Liver (tissue), 8 donors: ENCODE measurements at regions not wholly inside any gene's neighbourhood (a gene's known extent, or its start where the extent isn't known, plus 50 kb on each side); places are given as distances from the start of the nearest gene placed in this dataset.

Experiments
- DNase-seq: peaks from one replicate; pipeline ENCODE4 v3.0.0-alpha.2; 2017; ENCODE audit warnings: low spot score
- H3K27ac ChIP-seq, 2 donors: one replicate each; pipeline ENCODE4 v1.7.0; 2013; ENCODE audit warnings: inconsistent platforms in 2 of 2, low read length in 2 of 2, control low read depth in 1 of 2, low read depth in 1 of 2, mild to moderate bottlenecking in 1 of 2
- H3K27me3 ChIP-seq, 4 donors: one replicate each; pipeline versions ENCODE4 v1.6.1 to v1.7.0; 2013; ENCODE audit warnings: low read length in 3 of 4, inconsistent platforms in 1 of 4, mild to moderate bottlenecking in 1 of 4, moderate library complexity in 1 of 4; ENCODE audit not compliant: control insufficient read depth in 4 of 4, insufficient read depth in 4 of 4
- H3K36me3 ChIP-seq, 4 donors: one replicate each; pipeline versions ENCODE4 v1.6.1 to v1.7.0; 2013; ENCODE audit warnings: low read length in 3 of 4, mild to moderate bottlenecking in 3 of 4, low read depth in 1 of 4, moderate library complexity in 1 of 4; ENCODE audit not compliant: control insufficient read depth in 4 of 4, insufficient read depth in 3 of 4
- H3K4me1 ChIP-seq, 4 donors: one replicate each; pipeline versions ENCODE4 v1.6.1 to v1.7.0; 2013; ENCODE audit warnings: low read length in 3 of 4, mild to moderate bottlenecking in 3 of 4, moderate library complexity in 1 of 4; ENCODE audit not compliant: control insufficient read depth in 4 of 4, insufficient read depth in 4 of 4
- H3K4me3 ChIP-seq, 3 donors: one replicate each; pipeline versions ENCODE4 v1.6.1 to v1.7.0; 2013; ENCODE audit warnings: low read length in 3 of 3, control low read depth in 1 of 3, low read depth in 1 of 3, mild to moderate bottlenecking in 1 of 3
- H3K9ac ChIP-seq, 2 donors: one replicate each; pipeline ENCODE4 v1.7.0; 2013; ENCODE audit warnings: low read length in 2 of 2, mild to moderate bottlenecking in 2 of 2, moderate library complexity in 2 of 2, control low read depth in 1 of 2, low read depth in 1 of 2
- H3K9me3 ChIP-seq, 4 donors: one replicate each; pipeline versions ENCODE4 v1.6.1 to v1.7.0; 2013; ENCODE audit warnings: low read length in 3 of 4; ENCODE audit not compliant: control insufficient read depth in 4 of 4
- CTCF ChIP-seq: fragments of 150-350 bp; IDR thresholded peaks from 2 replicates; pipeline ENCODE4 v1.5.1; 2017; ENCODE audit warnings: improper control_type of control experiment, low read depth, low read length; ENCODE audit not compliant: missing input control
- FOXA1 ChIP-seq: IDR thresholded peaks from 2 replicates; pipeline ENCODE4 v1.6.1; 2016; ENCODE audit warnings: antibody characterized with exemption
- GABPA ChIP-seq, 2 donors: IDR thresholded peaks in 1 of 2; conservative IDR thresholded peaks in 1 of 2; 2 replicates each; pipeline ENCODE4 v1.6.1; 2016; ENCODE audit warnings: antibody characterized with exemption in 2 of 2, mild to moderate bottlenecking in 1 of 2, moderate library complexity in 1 of 2
- HNF4A ChIP-seq, 2 donors: conservative IDR thresholded peaks; 2 replicates each; pipeline ENCODE4 v1.6.1; 2016; ENCODE audit warnings: antibody characterized with exemption in 2 of 2, mild to moderate bottlenecking in 2 of 2
- MAX ChIP-seq: IDR thresholded peaks from 2 replicates; pipeline ENCODE4 v1.6.1; 2016; ENCODE audit warnings: antibody characterized with exemption
- NR2F2 ChIP-seq: IDR thresholded peaks from 2 replicates; pipeline ENCODE4 v1.6.1; 2016; ENCODE audit warnings: antibody characterized with exemption
- RAD21 ChIP-seq, 2 donors: IDR thresholded peaks; 2 replicates each; pipeline ENCODE4 v1.6.1; 2016; ENCODE audit warnings: antibody characterized with exemption in 2 of 2, mild to moderate bottlenecking in 2 of 2
- RXRA ChIP-seq, 2 donors: IDR thresholded peaks; 2 replicates each; pipeline ENCODE4 v1.6.1; 2017 to 2018; ENCODE audit warnings: antibody characterized with exemption in 2 of 2, mild to moderate bottlenecking in 1 of 2
- TAF1 ChIP-seq: conservative IDR thresholded peaks from 2 replicates; pipeline ENCODE4 v1.6.1; 2016; ENCODE audit warnings: antibody characterized with exemption, mild to moderate bottlenecking
- YY1 ChIP-seq: IDR thresholded peaks from 2 replicates; pipeline ENCODE4 v1.6.1; 2016; ENCODE audit warnings: antibody characterized with exemption, mild to moderate bottlenecking
- WGBS: extraction: QIAGEN DNeasy Blood & Tissue Kit; methylation state at CpG from one replicate; pipeline ENCODE4 v1.1.7; 2013; 5-methylcytosine and 5-hydroxymethylcytosine counted together
- TF ChIP-seq, protein P1 (sequence below): IDR thresholded peaks from 2 replicates; pipeline ENCODE4 v1.6.1; 2016; ENCODE audit warnings: antibody characterized with exemption, mild to moderate bottlenecking
- TF ChIP-seq, protein P2 (sequence below): IDR thresholded peaks from 2 replicates; pipeline ENCODE4 v1.6.1; 2016; ENCODE audit warnings: antibody characterized with exemption
- donor health status: healthy.
- donor health status: healthy.
- donor health status: healthy.
- donor health status: healthy.
- donor health status: healthy.

DNA sequence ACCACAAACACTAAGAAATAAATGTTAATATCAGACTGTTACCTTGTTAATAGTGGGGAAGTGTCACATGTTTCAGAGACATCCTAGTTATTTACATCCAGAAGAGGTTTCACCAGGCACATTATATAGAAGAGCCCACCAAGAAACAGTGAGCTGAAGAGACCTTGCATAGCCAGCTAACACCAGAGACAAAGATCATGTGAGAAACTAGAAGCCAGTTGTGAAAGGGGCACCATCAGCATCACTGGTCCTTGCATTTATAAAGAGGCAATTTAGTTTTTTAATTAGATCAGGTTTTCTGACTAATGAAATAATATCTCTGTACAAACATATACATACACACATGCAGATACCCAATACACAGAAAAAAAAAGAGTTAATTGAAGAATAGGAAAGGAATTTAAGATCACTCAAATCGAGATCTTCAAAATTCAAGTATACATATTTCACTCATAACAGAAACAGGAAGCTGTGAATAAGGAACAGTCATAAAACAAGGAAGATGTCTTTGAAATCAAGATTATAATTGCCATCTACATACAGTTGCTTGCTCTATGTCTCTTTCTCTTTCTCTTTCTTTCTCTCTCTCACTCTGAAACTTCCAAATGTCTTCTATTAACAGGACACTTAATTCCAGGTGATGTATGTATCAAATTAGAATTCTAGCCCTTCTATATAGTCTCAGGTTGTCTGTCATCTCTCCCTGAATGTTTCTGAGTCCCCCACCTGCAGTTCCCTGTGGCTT, 348.7 kb downstream of the ETS1 start:
- WGBS = 28% methylated on average over 1 of the region's 1 CpG
- H3K9me3 ChIP-seq = no peaks in the 10 kb centered on the region
- no peaks in the 10 kb centered on the region for H3K36me3 ChIP-seq
- no peak for TF ChIP-seq CTCF
- no peak for TF ChIP-seq MAX
- TF ChIP-seq HNF4A (conservative IDR thresholded peaks at IDR 0.05) = no peak
- no peak for TF ChIP-seq GABPA (IDR thresholded peaks at IDR 0.05 in 1 of 2, conservative IDR thresholded peaks at IDR 0.05 in 1 of 2)
- TF ChIP-seq, protein P1, sequence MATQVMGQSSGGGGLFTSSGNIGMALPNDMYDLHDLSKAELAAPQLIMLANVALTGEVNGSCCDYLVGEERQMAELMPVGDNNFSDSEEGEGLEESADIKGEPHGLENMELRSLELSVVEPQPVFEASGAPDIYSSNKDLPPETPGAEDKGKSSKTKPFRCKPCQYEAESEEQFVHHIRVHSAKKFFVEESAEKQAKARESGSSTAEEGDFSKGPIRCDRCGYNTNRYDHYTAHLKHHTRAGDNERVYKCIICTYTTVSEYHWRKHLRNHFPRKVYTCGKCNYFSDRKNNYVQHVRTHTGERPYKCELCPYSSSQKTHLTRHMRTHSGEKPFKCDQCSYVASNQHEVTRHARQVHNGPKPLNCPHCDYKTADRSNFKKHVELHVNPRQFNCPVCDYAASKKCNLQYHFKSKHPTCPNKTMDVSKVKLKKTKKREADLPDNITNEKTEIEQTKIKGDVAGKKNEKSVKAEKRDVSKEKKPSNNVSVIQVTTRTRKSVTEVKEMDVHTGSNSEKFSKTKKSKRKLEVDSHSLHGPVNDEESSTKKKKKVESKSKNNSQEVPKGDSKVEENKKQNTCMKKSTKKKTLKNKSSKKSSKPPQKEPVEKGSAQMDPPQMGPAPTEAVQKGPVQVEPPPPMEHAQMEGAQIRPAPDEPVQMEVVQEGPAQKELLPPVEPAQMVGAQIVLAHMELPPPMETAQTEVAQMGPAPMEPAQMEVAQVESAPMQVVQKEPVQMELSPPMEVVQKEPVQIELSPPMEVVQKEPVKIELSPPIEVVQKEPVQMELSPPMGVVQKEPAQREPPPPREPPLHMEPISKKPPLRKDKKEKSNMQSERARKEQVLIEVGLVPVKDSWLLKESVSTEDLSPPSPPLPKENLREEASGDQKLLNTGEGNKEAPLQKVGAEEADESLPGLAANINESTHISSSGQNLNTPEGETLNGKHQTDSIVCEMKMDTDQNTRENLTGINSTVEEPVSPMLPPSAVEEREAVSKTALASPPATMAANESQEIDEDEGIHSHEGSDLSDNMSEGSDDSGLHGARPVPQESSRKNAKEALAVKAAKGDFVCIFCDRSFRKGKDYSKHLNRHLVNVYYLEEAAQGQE = no peak
- TF ChIP-seq TAF1 = no peak
- TF ChIP-seq NR2F2 = no peak
- no peak for TF ChIP-seq FOXA1
- no peak for DNase-seq
- H3K4me3 ChIP-seq = no peak overlapping the region
- H3K27me3 ChIP-seq = no peaks in the 10 kb centered on the region
- H3K27ac ChIP-seq = no peak overlapping the region
- peaks cover 0 to 10% (median 3%) of the 10 kb centered on the region in 4 donors for H3K4me1 ChIP-seq
- no peak overlapping the region for H3K9ac ChIP-seq

- H3K36me3 ChIP-seq = no peaks in the 10 kb centered on the region
Measured at GRCh38 chr11:128236506-128237498, 350.6 kb downstream of the ETS1 start.

More at GRCh38 chr11:128236506-128237498, 350.6 kb downstream of the ETS1 start:
- TF ChIP-seq CTCF (no peak), MAX (no peak), YY1 (no peak), FOXA1 (no peak), RXRA (IDR thresholded peaks at IDR 0.05) (no peak), RAD21 (IDR thresholded peaks at IDR 0.05) (no peak)
- TF ChIP-seq, protein P1 = no peak
- TF ChIP-seq, protein P2, sequence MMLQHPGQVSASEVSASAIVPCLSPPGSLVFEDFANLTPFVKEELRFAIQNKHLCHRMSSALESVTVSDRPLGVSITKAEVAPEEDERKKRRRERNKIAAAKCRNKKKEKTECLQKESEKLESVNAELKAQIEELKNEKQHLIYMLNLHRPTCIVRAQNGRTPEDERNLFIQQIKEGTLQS = no peak
- Histone ChIP-seq H3K9me3 (no peaks in the 10 kb centered on the region), H3K4me3 (no peak overlapping the region), H3K9ac (no peak overlapping the region), H3K27ac (no peak overlapping the region), H3K27me3 (no peaks in the 10 kb centered on the region), H3K4me1 (peaks cover 0 to 10% (median 3%) of the 10 kb centered on the region in 4 donors)
- DNase-seq = no peak
- WGBS = 76% methylated on average over 49 of the region's 49 CpGs
